H1 (cell line): ENCODE measurements at regions not wholly inside any gene's neighbourhood (a gene's known extent, or its start where the extent isn't known, plus 50 kb on each side); places are given as distances from the start of the nearest gene placed in this dataset.

Experiments
- CTCF ChIA-PET: fragments of 300-600 bp; sonication (Branson Sonifier 250); formaldehyde crosslinking; loops from one replicate; lab custom pipeline; 2021; ENCODE audit not compliant: partially characterized antibody; lab: Charles Lee
- POLR2A ChIA-PET: fragments of 300-600 bp; sonication (Branson Sonifier 250); formaldehyde crosslinking; loops from one replicate; lab custom pipeline; 2021; ENCODE audit warnings: inconsistent platforms; ENCODE audit not compliant: partially characterized antibody; lab: Charles Lee
- DNase-seq, 2 experiments: peaks; one replicate each; pipeline versions ENCODE4 v3.0.0 to v3.0.0-alpha.2; 2010 to 2022; ENCODE audit warnings: low spot score in 2 of 2, low read depth in 1 of 2, mixed read lengths in 1 of 2
- FAIRE-seq: peaks from 2 replicates; lab custom pipeline; 2011; peaks lifted over from hg19 to GRCh38; lab: Jason Lieb, UNC
- H2AFZ ChIP-seq: 2 replicates; pipeline ENCODE4 v1.8.1; 2012; ENCODE audit warnings: low read length, inconsistent platforms
- H2AK5ac ChIP-seq: 2 replicates; pipeline ENCODE4 v1.6.1; 2013; ENCODE audit warnings: low read depth, low read length
- H2BK120ac ChIP-seq: replicated peaks from 2 replicates; pipeline ENCODE3; 2013; ENCODE audit warnings: low read depth, low read length, inconsistent platforms
- H2BK12ac ChIP-seq: 2 replicates; pipeline ENCODE4 v1.6.1; 2013; ENCODE audit warnings: low read depth, low read length
- H2BK15ac ChIP-seq: 2 replicates; pipeline ENCODE4 v1.6.1; 2013; ENCODE audit warnings: low read length
- H2BK20ac ChIP-seq: 2 replicates; pipeline ENCODE4 v1.6.1; 2013; ENCODE audit warnings: low read length
- H2BK5ac ChIP-seq: 2 replicates; pipeline ENCODE4 v1.6.1; 2013; ENCODE audit warnings: low read depth, low read length
- H3K14ac ChIP-seq: 2 replicates; pipeline ENCODE4 v1.6.1; 2013; ENCODE audit warnings: inconsistent platforms; ENCODE audit not compliant: insufficient read length
- H3K18ac ChIP-seq: 2 replicates; pipeline ENCODE4 v1.6.1; 2013; ENCODE audit warnings: low read length; ENCODE audit errors: extremely low read depth
- H3K23ac ChIP-seq: 2 replicates; pipeline ENCODE4 v1.6.1; 2013; ENCODE audit warnings: inconsistent platforms; ENCODE audit not compliant: insufficient read length
- H3K23me2 ChIP-seq: 2 replicates; pipeline ENCODE4 v1.6.1; 2013; ENCODE audit warnings: low read depth, low read length
- H3K27ac ChIP-seq: 2 replicates; pipeline ENCODE4 v1.6.1; 2011; ENCODE audit warnings: low read depth, low read length, inconsistent platforms
- H3K27me3 ChIP-seq, 4 experiments: replicated peaks in 1 of 4; 1 replicate in 1 of 4; 2 replicates in 3 of 4; pipeline versions ENCODE4 v1.6.1 to v1.8.1; 2011 to 2013; ENCODE audit warnings: low read length in 3 of 4, mild to moderate bottlenecking in 3 of 4, inconsistent platforms in 2 of 4, mixed read lengths in 2 of 4, moderate library complexity in 1 of 4; ENCODE audit not compliant: control insufficient read depth in 3 of 4, insufficient read depth in 3 of 4; ENCODE audit errors: extremely low read depth in 1 of 4
- H3K36me3 ChIP-seq, 4 experiments: 2 replicates each; pipeline versions ENCODE4 v1.6.1 to v1.8.1; 2011 to 2013; ENCODE audit warnings: mild to moderate bottlenecking in 4 of 4, low read length in 3 of 4, moderate library complexity in 2 of 4, control low read depth in 1 of 4, inconsistent platforms in 1 of 4; ENCODE audit not compliant: insufficient read depth in 4 of 4, control insufficient read depth in 2 of 4
- H3K4ac ChIP-seq: replicated peaks from 2 replicates; pipeline ENCODE3; 2013; ENCODE audit warnings: low read length, low read depth, mixed read lengths, inconsistent platforms; ENCODE audit not compliant: insufficient read length
- H3K4me1 ChIP-seq, 4 experiments: replicated peaks in 1 of 4; 1 replicate in 1 of 4; 2 replicates in 3 of 4; pipeline versions ENCODE4 v1.6.1 to v1.8.1; 2011 to 2013; ENCODE audit warnings: low read length in 3 of 4, inconsistent platforms in 2 of 4, mixed read lengths in 1 of 4; ENCODE audit not compliant: insufficient read depth in 4 of 4, control insufficient read depth in 3 of 4
- H3K4me2 ChIP-seq, 2 experiments: 2 replicates each; pipeline versions ENCODE4 v1.6.1 to v1.8.1; 2011 to 2013; ENCODE audit warnings: low read depth in 2 of 2, low read length in 2 of 2, control low read depth in 1 of 2, inconsistent platforms in 1 of 2, mild to moderate bottlenecking in 1 of 2; ENCODE audit not compliant: insufficient read depth in 1 of 2
- H3K4me3 ChIP-seq, 4 experiments: fragments of 200-600, 300-600 bp in 1 of 4; sonication (generic), shearing (Covaris generic), sonication (Bioruptor Twin) in 1 of 4; 2 replicates each; pipeline versions ENCODE4 v1.5.1 to v1.8.1; 2011 to 2016; ENCODE audit warnings: low read length in 4 of 4, low read depth in 3 of 4, control low read depth in 2 of 4, inconsistent platforms in 2 of 4, mild to moderate bottlenecking in 2 of 4, mixed read lengths in 1 of 4, moderate library complexity in 1 of 4; ENCODE audit not compliant: insufficient read depth in 2 of 4; ENCODE audit errors: extremely low read depth in 1 of 4
- H3K56ac ChIP-seq: replicated peaks from 2 replicates; pipeline ENCODE3; 2013; ENCODE audit warnings: low read depth, mild to moderate bottlenecking, mixed read lengths, low read length, inconsistent platforms; ENCODE audit not compliant: insufficient read length
- H3K79me1 ChIP-seq: 2 replicates; pipeline ENCODE4 v1.6.1; 2013; ENCODE audit warnings: low read depth, low read length, control low read depth
- H3K79me2 ChIP-seq, 2 experiments: 2 replicates each; pipeline versions ENCODE4 v1.6.1 to v1.8.1; 2012 to 2013; ENCODE audit warnings: low read length in 2 of 2, mild to moderate bottlenecking in 2 of 2, inconsistent platforms in 1 of 2; ENCODE audit not compliant: insufficient read depth in 2 of 2, control insufficient read depth in 1 of 2
- H3K9ac ChIP-seq, 4 experiments: replicated peaks in 1 of 4; 1 replicate in 1 of 4; 2 replicates in 3 of 4; pipeline versions ENCODE4 v1.6.1 to v1.8.1; 2011 to 2013; ENCODE audit warnings: low read depth in 3 of 4, low read length in 3 of 4, control low read depth in 2 of 4, mild to moderate bottlenecking in 2 of 4, moderate library complexity in 2 of 4, inconsistent platforms in 1 of 4; ENCODE audit errors: extremely low read depth in 1 of 4
- H3K9me3 ChIP-seq, 2 experiments: 2 replicates each; pipeline versions ENCODE4 v1.6.1 to v1.8.1; 2012 to 2013; ENCODE audit warnings: mild to moderate bottlenecking in 2 of 2, moderate library complexity in 2 of 2, control low read depth in 1 of 2, inconsistent platforms in 1 of 2, low read depth in 1 of 2, low read length in 1 of 2, mixed read lengths in 1 of 2; ENCODE audit not compliant: insufficient read depth in 2 of 2
- H4K20me1 ChIP-seq, 2 experiments: replicated peaks in 1 of 2; 2 replicates each; pipeline versions ENCODE3 to v1.8.1; 2011 to 2013; ENCODE audit warnings: inconsistent platforms in 2 of 2, low read length in 2 of 2, mild to moderate bottlenecking in 1 of 2; ENCODE audit not compliant: insufficient read depth in 2 of 2, control insufficient read depth in 1 of 2
- H4K5ac ChIP-seq: 2 replicates; pipeline ENCODE4 v1.6.1; 2013; ENCODE audit warnings: low read length, low read depth, mixed read lengths, inconsistent platforms; ENCODE audit not compliant: insufficient read length
- H4K8ac ChIP-seq: 2 replicates; pipeline ENCODE4 v1.8.0; 2013; ENCODE audit warnings: mild to moderate bottlenecking, moderate library complexity, low read length, inconsistent platforms; ENCODE audit not compliant: insufficient read depth; ENCODE audit errors: extremely low read depth
- H4K91ac ChIP-seq: replicated peaks from 2 replicates; pipeline ENCODE3; 2013; ENCODE audit warnings: low read length, mixed read lengths, inconsistent platforms; ENCODE audit not compliant: insufficient read length
- ASH2L ChIP-seq: fragments of 200-600, 300-600 bp; sonication (generic); IDR thresholded peaks from one replicate; pipeline ENCODE4 v1.7.1; 2017; ENCODE audit warnings: low read length
- ATF3 ChIP-seq: IDR thresholded peaks from 2 replicates; pipeline ENCODE4 v1.6.1; 2011; ENCODE audit warnings: low read depth, mild to moderate bottlenecking, low read length; ENCODE audit not compliant: insufficient read depth
- BCL11A ChIP-seq, 2 experiments: IDR thresholded peaks; one replicate each; pipeline ENCODE4 v1.6.1; 2011; ENCODE audit warnings: low read depth in 2 of 2, low read length in 2 of 2, mild to moderate bottlenecking in 2 of 2
- CHD1 ChIP-seq: IDR thresholded peaks from 2 replicates; pipeline ENCODE4 v1.6.1; 2012; ENCODE audit warnings: low read depth, low read length, improper control_type of control experiment
- CREB1 ChIP-seq: IDR thresholded peaks from 2 replicates; pipeline ENCODE4 v1.6.1; 2012; ENCODE audit warnings: inconsistent platforms
- JUN ChIP-seq: IDR thresholded peaks from 2 replicates; pipeline ENCODE4 v1.6.1; 2011; ENCODE audit warnings: low read depth, mild to moderate bottlenecking, improper control_type of control experiment, low read length
- JUND ChIP-seq: IDR thresholded peaks from 2 replicates; pipeline ENCODE4 v1.6.1; 2011; ENCODE audit warnings: mild to moderate bottlenecking, improper control_type of control experiment, low read length
- KDM1A ChIP-seq: fragments of 200-600, 300-600 bp; sonication (generic); IDR thresholded peaks from 2 replicates; pipeline ENCODE4 v1.7.1; 2016; ENCODE audit warnings: mild to moderate bottlenecking, low read length, borderline replicate concordance
- NRF1 ChIP-seq: IDR thresholded peaks from 2 replicates; pipeline ENCODE4 v1.6.1; 2011; ENCODE audit warnings: mild to moderate bottlenecking, low read depth, low read length, improper control_type of control experiment
- RXRA ChIP-seq: IDR thresholded peaks from 2 replicates; pipeline ENCODE4 v1.6.1; 2011; ENCODE audit warnings: low read depth, mild to moderate bottlenecking, low read length, moderate library complexity; ENCODE audit not compliant: insufficient read depth
- SIN3A ChIP-seq, 2 experiments: IDR thresholded peaks in 1 of 2; conservative IDR thresholded peaks in 1 of 2; 2 replicates each; pipeline ENCODE4 v1.6.1; 2011 to 2012; ENCODE audit warnings: low read length in 2 of 2, improper control_type of control experiment in 1 of 2, low read depth in 1 of 2, mild to moderate bottlenecking in 1 of 2
- SRF ChIP-seq: IDR thresholded peaks from 2 replicates; pipeline ENCODE4 v1.6.1; 2011; ENCODE audit warnings: mild to moderate bottlenecking, low read depth, low read length, moderate library complexity
- ZNF274 ChIP-seq: IDR thresholded peaks from 2 replicates; pipeline ENCODE4 v1.7.0; 2012; ENCODE audit warnings: low read length, borderline replicate concordance; ENCODE audit errors: extremely low read depth
- WGBS, 2 experiments: shearing (Covaris generic) in 1 of 2; methylation state at CpG; one replicate each; pipeline versions ENCODE4 v1.1.6 to v1.1.7; 2013 to 2015; ENCODE audit warnings: low lambda C conversion rate in 2 of 2, mixed read lengths in 2 of 2, inconsistent platforms in 1 of 2, low coverage in 1 of 2, missing lambda C conversion rate in 1 of 2; ENCODE audit not compliant: insufficient replicate concordance in 2 of 2, insufficient coverage in 1 of 2, insufficient read length in 1 of 2; ENCODE audit errors: extremely low coverage in 1 of 2, missing lambda C conversion rate in 1 of 2; 5-methylcytosine and 5-hydroxymethylcytosine counted together

GRCh38 chr1:25053576-25054250 lies 123.6 kb upstream of the RUNX3 start:
- Histone ChIP-seq H3K9ac (no peak overlapping the region), H3K27me3 (no peaks in the 10 kb centered on the region; a peak in 1 of 7 replicates), H3K23me2 (peaks cover 2% of the 10 kb centered on the region; the same call in 1 of the 2 replicates), H3K14ac (no peak overlapping the region), H4K91ac (peak overlapping the region; percentile 29), H2BK20ac (peak overlapping the region; percentile 66; the same call in 1 of the 2 replicates), H3K4me2 (no peak overlapping the region), H3K4ac (no peak overlapping the region), H4K20me1 (no peaks in the 10 kb centered on the region), H4K8ac (peak overlapping the region; percentile 11; the same call in 1 of the 2 replicates), H2BK5ac (peak overlapping the region; percentile 22; the same call in 1 of the 2 replicates), H3K56ac (no peak overlapping the region), H3K23ac (no peak overlapping the region), H3K4me3 (no peak overlapping the region), H2AK5ac (no peak overlapping the region), H3K27ac (no peak overlapping the region), H3K36me3 (no peaks in the 10 kb centered on the region), H4K5ac (no peak overlapping the region), H2BK120ac (no peak overlapping the region), H3K9me3 (no peaks in the 10 kb centered on the region), H2AFZ (0 out of 2 replicates have a peak overlapping the region, but pooled peaks have one; percentile 8), H2BK12ac (0 out of 2 replicates have a peak overlapping the region, but pooled peaks have one; percentile 42), H3K79me2 (no peaks in the 10 kb centered on the region), H3K79me1 (no peaks in the 10 kb centered on the region), H3K18ac (no peak overlapping the region), H2BK15ac (no peak overlapping the region), H3K4me1 (peaks cover 0 to 12% (median 6%) of the 10 kb centered on the region in 4 experiments; a peak in 6 of 7 replicates)
- TF ChIP-seq ASH2L: no peak
- TF ChIP-seq CREB1: no peak
- TF ChIP-seq JUN: no peak
- TF ChIP-seq SIN3A (conservative IDR thresholded peaks at IDR 0.05 in 1 of 2, IDR thresholded peaks at IDR 0.05 in 1 of 2; ENCODE audit: low read depth in 1 of 2, low read length in 2 of 2): no peak
- TF ChIP-seq RXRA: no peak
- TF ChIP-seq NRF1: no peak
- no peak for TF ChIP-seq KDM1A
- no peak for TF ChIP-seq ATF3
- no peak for TF ChIP-seq SRF
- TF ChIP-seq ZNF274: no peak
- TF ChIP-seq BCL11A (IDR thresholded peaks at IDR 0.05; ENCODE audit: low read depth in 2 of 2, low read length in 2 of 2): no peak
- TF ChIP-seq CHD1: no peak
- TF ChIP-seq JUND: no peak
- DNase-seq: no peak
- ChIA-PET CTCF (interaction anchor here (4.5 kb wide), 1 partner anchor 16 kb away, joined by 39 read pairs; no protein-coding TSS in a partner anchor), POLR2A (no interaction called here)
- WGBS, 2 experiments: 90% methylated on average over 12 of the region's 12 CpGs; no CpG with 5 or more reads in 1 of the 2 experiments
- FAIRE-seq: no peak
